ENCODE measurements at regions not wholly inside any gene's neighbourhood (a gene's known extent, or its start where the extent isn't known, plus 50 kb on each side); places are given as distances from the start of the nearest gene placed in this dataset.

DNA sequence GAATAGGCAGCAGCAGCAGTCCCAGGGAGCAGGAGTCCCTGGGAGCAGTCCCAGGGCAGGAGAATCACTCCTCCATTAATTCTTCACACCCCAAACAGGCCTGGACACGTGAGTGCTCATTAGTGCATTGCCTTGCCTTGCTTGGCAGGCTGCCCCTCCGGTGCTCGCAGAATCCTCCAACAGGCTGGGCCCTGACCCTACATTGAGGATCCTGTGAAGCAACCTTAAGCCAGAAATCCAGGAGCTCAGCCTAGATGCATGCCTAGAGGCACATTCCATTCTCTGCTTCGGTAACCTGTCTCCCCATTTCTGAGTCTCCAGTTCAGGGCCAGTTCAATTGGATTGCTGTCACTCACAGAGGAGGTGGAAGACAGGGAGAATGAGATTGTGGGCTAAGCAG, 97.4 kb upstream of the LRATD1 start:
- TF ChIP-seq, protein P1, sequence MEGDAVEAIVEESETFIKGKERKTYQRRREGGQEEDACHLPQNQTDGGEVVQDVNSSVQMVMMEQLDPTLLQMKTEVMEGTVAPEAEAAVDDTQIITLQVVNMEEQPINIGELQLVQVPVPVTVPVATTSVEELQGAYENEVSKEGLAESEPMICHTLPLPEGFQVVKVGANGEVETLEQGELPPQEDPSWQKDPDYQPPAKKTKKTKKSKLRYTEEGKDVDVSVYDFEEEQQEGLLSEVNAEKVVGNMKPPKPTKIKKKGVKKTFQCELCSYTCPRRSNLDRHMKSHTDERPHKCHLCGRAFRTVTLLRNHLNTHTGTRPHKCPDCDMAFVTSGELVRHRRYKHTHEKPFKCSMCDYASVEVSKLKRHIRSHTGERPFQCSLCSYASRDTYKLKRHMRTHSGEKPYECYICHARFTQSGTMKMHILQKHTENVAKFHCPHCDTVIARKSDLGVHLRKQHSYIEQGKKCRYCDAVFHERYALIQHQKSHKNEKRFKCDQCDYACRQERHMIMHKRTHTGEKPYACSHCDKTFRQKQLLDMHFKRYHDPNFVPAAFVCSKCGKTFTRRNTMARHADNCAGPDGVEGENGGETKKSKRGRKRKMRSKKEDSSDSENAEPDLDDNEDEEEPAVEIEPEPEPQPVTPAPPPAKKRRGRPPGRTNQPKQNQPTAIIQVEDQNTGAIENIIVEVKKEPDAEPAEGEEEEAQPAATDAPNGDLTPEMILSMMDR (conservative IDR thresholded peaks at IDR 0.05): no peak
- TF ChIP-seq ZFX (IDR thresholded peaks at IDR 0.05): no peak

Measured in C4-2B (cell line).